GM06990 (cell line): ENCODE measurements at regions not wholly inside any gene's neighbourhood (a gene's known extent, or its start where the extent isn't known, plus 50 kb on each side); places are given as distances from the start of the nearest gene placed in this dataset.

Experiments
- DNase-seq: peaks from one replicate; pipeline ENCODE4 v3.0.0-alpha.2; 2011; ENCODE audit not compliant: insufficient read length; ENCODE audit errors: extremely low read depth
- H3K27me3 ChIP-seq: replicated peaks from 2 replicates; pipeline ENCODE4 v1.6.0; 2011; ENCODE audit warnings: low read length; ENCODE audit not compliant: control insufficient read depth, insufficient read depth
- H3K36me3 ChIP-seq: 2 replicates; pipeline ENCODE4 v1.5.1; 2011; ENCODE audit warnings: low read length; ENCODE audit not compliant: control insufficient read depth, insufficient read depth
- H3K4me3 ChIP-seq: replicated peaks from 2 replicates; pipeline ENCODE4 v1.5.1; 2011; ENCODE audit warnings: low read depth, mild to moderate bottlenecking, control low read depth, low read length
- TF ChIP-seq, protein P1 (sequence below): IDR thresholded peaks from 2 replicates; pipeline ENCODE4 v1.5.1; 2011; ENCODE audit warnings: low read length, control low read depth, mild to moderate bottlenecking, inconsistent platforms; ENCODE audit not compliant: insufficient read depth, poor library complexity, severe bottlenecking

GRCh38 chr4:74630551-74630950, 163.8 kb downstream of the BTC start:
- no peaks in the 10 kb centered on the region for H3K27me3 ChIP-seq
- TF ChIP-seq, protein P1, sequence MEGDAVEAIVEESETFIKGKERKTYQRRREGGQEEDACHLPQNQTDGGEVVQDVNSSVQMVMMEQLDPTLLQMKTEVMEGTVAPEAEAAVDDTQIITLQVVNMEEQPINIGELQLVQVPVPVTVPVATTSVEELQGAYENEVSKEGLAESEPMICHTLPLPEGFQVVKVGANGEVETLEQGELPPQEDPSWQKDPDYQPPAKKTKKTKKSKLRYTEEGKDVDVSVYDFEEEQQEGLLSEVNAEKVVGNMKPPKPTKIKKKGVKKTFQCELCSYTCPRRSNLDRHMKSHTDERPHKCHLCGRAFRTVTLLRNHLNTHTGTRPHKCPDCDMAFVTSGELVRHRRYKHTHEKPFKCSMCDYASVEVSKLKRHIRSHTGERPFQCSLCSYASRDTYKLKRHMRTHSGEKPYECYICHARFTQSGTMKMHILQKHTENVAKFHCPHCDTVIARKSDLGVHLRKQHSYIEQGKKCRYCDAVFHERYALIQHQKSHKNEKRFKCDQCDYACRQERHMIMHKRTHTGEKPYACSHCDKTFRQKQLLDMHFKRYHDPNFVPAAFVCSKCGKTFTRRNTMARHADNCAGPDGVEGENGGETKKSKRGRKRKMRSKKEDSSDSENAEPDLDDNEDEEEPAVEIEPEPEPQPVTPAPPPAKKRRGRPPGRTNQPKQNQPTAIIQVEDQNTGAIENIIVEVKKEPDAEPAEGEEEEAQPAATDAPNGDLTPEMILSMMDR = no peak
- H3K4me3 ChIP-seq = no peak overlapping the region
- H3K36me3 ChIP-seq = no peaks in the 10 kb centered on the region
- DNase-seq = no peak

- H3K27me3 ChIP-seq = no peaks in the 10 kb centered on the region
- no peak overlapping the region for H3K4me3 ChIP-seq
- H3K36me3 ChIP-seq = no peaks in the 10 kb centered on the region
- TF ChIP-seq, protein P1 = no peak
- no peak for DNase-seq
Measured at GRCh38 chr4:74631338-74631737, 163.0 kb downstream of the BTC start.

- H3K27me3 ChIP-seq = no peaks in the 10 kb centered on the region
- H3K36me3 ChIP-seq = no peaks in the 10 kb centered on the region
- H3K4me3 ChIP-seq = no peak overlapping the region
- TF ChIP-seq, protein P1 = no peak
- DNase-seq = no peak
Measured at GRCh38 chr4:74631988-74632387, 162.3 kb downstream of the BTC start.

- Histone ChIP-seq H3K27me3 (no peaks in the 10 kb centered on the region), H3K36me3 (no peaks in the 10 kb centered on the region), H3K4me3 (no peak overlapping the region)
- no peak for DNase-seq
- TF ChIP-seq, protein P1 = no peak
Measured at GRCh38 chr4:74632634-74633033, 161.7 kb downstream of the BTC start.

GRCh38 chr4:74635074-74635473, 159.2 kb downstream of the BTC start:
- no peak for DNase-seq
- no peaks in the 10 kb centered on the region for H3K27me3 ChIP-seq
- no peaks in the 10 kb centered on the region for H3K36me3 ChIP-seq
- no peak overlapping the region for H3K4me3 ChIP-seq
- TF ChIP-seq, protein P1 = no peak

DNA sequence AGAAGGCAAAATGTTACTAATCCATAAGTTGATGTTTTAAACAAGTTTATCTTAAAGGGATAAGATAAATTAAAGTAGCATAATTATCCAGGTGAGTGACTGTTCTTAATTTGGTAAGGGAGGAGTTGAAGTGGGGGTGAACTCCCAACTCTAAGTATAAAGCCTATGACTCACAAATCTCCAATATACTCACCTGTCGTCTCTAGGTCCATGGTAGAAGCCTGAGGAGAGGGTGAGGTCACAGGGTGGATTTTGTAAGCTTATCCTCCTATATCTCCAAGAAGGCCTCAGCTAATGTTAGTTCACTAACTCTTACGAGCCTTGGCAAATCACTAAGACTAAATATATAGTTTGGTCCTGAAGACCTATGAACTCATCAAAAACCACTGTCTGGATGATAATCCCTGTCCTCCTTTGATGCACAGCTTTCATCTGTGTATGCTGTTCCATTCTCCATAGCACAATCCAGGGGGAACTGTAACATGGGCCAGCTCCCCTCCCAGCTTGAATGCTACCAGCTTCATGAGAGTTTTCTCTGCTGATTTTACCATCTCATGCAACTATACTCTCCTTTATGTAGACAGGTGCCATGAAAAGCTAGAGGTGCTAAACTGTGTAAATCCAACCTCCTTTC, 158.7 kb downstream of the BTC start:
- no peaks in the 10 kb centered on the region for H3K36me3 ChIP-seq
- H3K4me3 ChIP-seq = no peak overlapping the region
- TF ChIP-seq, protein P1 = no peak

More for the DNA sequence above, 158.7 kb downstream of the BTC start:
- no peak for DNase-seq
- H3K27me3 ChIP-seq = no peaks in the 10 kb centered on the region
